Breast epithelium (tissue), 3 donors: ENCODE measurements at regions not wholly inside any gene's neighbourhood (a gene's known extent, or its start where the extent isn't known, plus 50 kb on each side); places are given as distances from the start of the nearest gene placed in this dataset.

Source experiments
- POLR2A ChIP-seq: fragments of 450-650 bp; IDR thresholded peaks from one replicate; pipeline ENCODE4 v1.6.1; 2016; ENCODE audit warnings: antibody characterized with exemption, mild to moderate bottlenecking, moderate library complexity
- POLR2AphosphoS5 ChIP-seq, 3 donors: sonication (generic); formaldehyde crosslinking; IDR thresholded peaks; one replicate each; pipeline ENCODE4 v1.6.1; 2017; ENCODE audit warnings: antibody characterized with exemption in 3 of 3

DNA sequence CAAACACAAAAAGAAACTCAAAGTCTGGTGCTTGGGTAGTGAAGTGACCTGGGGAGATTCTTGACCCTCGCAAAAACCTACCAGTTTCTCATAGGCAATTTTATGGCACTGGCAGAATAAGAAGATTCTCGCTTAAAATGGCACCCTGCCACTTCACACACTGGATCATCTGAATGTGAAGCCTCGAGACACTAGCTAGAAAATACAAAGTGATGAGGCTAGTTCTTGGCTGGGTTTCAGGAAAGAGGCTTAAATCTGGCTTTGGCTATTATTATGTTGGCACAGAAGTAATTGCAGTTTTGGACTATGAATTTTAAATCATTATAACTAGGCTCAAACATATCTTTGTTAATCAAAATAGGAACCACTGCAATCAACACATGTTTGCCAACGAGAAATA, 634.7 kb upstream of the BOD1L1 start:
- TF ChIP-seq POLR2AphosphoS5 (IDR thresholded peaks at IDR 0.05) (no peak), POLR2A (no peak)
